ENCODE measurements at regions not wholly inside any gene's neighbourhood (a gene's known extent, or its start where the extent isn't known, plus 50 kb on each side); places are given as distances from the start of the nearest gene placed in this dataset.

DNA sequence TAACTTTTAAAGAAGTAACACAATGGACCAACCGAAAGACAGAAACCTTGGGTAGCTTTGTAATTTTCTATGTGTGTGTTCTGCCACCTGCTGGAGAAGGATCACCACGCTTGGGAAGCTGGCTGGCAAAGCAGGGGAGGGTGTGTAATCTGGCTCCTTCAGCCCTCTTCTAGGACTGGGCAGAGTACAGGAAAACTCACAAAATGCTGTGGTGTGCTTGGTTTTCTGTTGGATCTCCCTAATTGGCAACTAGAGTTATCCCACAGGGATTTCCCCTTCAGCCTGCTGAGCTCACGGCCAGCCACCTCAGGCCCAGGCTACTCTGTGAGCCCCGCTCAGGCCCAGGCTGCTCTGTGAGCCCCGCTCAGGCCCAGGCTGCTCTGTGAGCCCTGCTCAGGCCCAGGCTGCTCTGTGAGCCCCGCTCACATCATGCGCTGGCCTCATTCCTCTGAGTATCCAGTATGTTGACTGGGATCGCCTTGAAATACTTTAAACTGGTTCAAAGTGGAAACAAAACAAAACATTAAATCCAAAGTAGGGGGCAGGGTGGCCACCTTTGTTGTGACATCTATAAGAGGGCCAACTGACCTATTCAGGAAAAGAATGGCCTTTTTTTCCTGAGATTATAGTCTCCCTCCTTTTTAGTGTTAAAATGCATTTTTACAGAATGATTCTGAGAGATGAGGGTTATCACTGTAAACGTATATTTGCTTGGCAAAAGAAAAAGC lies 52.0 kb upstream of the RNU6-8 start:
- H3K4me1 Mint-ChIP-seq (ENCODE audit: low read depth in 2 of 2), result peaks cover 10% of the 10 kb centered on the region in 2 donors
- no peaks in the 10 kb centered on the region for H3K27me3 Mint-ChIP-seq
- H3K27ac Mint-ChIP-seq, result no peak overlapping the region
- H3K36me3 Mint-ChIP-seq, result no peaks in the 10 kb centered on the region
- no peak overlapping the region for H3K4me3 Mint-ChIP-seq
- no peaks in the 10 kb centered on the region for H3K9me3 Mint-ChIP-seq
- DNase-seq (ENCODE audit: low spot score), result no peak
- peak in 1 of 2 donors; percentile 52 for ATAC-seq

DNA sequence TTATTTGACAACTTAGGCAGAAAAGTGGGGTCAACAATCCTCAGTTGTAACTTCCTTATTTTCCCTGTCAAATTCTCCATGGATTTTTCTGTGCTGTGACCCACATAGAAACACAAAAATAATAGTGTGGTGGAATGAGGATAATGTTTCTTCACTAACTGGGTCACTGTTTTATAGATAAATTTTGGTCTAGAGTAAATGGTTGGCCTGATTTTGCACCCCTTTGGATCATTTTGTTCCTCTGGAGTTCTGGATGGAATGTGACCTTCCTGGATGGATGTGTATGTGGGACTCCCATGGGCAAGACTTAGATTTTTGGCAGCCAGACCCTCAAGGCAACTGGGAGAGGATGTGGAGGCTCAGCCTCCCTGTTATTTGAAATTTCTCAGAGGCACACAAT lies 52.7 kb upstream of the RNU6-8 start:
- no peak overlapping the region for H3K27ac Mint-ChIP-seq
- H3K27me3 Mint-ChIP-seq, result no peaks in the 10 kb centered on the region
- H3K4me1 Mint-ChIP-seq (ENCODE audit: low read depth in 2 of 2), result peaks cover 10% of the 10 kb centered on the region in 2 donors
- no peak for ATAC-seq
- no peaks in the 10 kb centered on the region for H3K9me3 Mint-ChIP-seq
- DNase-seq (ENCODE audit: low spot score), result no peak
- no peaks in the 10 kb centered on the region for H3K36me3 Mint-ChIP-seq
- H3K4me3 Mint-ChIP-seq, result no peak overlapping the region

DNA sequence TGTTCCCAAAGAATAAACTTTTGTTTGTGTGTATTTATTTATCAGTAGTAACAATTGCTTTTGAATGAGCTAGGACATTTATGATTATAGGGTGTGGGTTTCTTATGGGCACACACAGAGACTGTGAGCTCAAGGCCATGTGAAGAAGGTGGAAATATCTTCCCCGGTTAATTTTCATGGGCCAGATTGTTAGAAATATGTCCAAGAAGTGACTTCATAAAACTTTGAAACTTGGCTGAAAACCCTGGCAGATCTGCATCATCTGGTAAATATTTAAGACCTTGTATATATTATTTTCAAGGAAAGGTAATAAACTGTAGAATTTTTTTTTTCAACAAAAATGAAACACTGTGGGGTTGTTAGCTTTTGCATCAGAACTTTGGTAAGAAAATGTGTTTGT lies 53.5 kb upstream of the RNU6-8 start:
- ATAC-seq, result no peak
- H3K27ac Mint-ChIP-seq, result no peak overlapping the region
- H3K4me1 Mint-ChIP-seq (ENCODE audit: low read depth in 2 of 2), result peaks cover 10% of the 10 kb centered on the region in 2 donors
- no peaks in the 10 kb centered on the region for H3K36me3 Mint-ChIP-seq
- no peaks in the 10 kb centered on the region for H3K9me3 Mint-ChIP-seq
- peaks cover 0 to 2% of the 10 kb centered on the region in 2 donors for H3K27me3 Mint-ChIP-seq
- DNase-seq (ENCODE audit: low spot score), result no peak
- no peak overlapping the region for H3K4me3 Mint-ChIP-seq

DNA sequence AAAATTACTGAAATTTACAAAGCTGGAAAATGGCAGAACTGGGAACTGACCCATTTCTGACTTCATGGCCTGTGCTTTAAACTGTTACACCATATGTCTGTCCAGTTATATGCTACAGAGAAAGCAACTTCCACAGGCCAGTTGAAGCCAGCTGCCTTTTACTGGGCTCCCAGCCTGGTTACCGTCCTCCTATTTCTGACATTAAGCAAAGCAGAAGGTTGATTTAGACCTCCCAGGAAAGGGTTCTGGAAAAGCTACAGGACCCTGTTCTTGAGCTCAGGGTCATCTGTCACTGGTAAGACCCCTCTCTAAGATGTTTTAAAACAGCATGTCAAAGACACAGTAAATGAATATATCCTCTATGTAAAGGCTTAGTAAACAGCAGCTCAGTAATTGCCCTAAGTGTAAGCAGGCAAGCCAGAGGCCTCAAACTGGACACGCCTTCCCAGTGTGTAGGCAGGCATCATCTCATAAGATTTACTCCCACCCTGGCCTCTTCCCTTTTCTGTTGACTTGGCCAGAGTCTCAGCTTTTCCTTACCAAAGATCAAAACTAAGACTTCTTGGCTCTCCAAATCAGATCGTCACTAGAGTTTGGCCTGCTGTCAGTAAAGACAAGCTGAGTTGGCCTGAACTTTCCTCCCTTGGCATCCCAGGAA lies 55.4 kb upstream of the RNU6-8 start:
- peaks cover 4% of the 10 kb centered on the region for H3K9me3 Mint-ChIP-seq
- H3K4me1 Mint-ChIP-seq (ENCODE audit: low read depth in 2 of 2), result peaks cover 10% of the 10 kb centered on the region in 2 donors
- no peak overlapping the region for H3K27ac Mint-ChIP-seq
- ATAC-seq, result no peak
- DNase-seq (ENCODE audit: low spot score), result no peak
- H3K36me3 Mint-ChIP-seq, result peaks cover 5% of the 10 kb centered on the region
- no peak overlapping the region for H3K4me3 Mint-ChIP-seq
- peaks cover 4 to 9% of the 10 kb centered on the region in 2 donors for H3K27me3 Mint-ChIP-seq

DNA sequence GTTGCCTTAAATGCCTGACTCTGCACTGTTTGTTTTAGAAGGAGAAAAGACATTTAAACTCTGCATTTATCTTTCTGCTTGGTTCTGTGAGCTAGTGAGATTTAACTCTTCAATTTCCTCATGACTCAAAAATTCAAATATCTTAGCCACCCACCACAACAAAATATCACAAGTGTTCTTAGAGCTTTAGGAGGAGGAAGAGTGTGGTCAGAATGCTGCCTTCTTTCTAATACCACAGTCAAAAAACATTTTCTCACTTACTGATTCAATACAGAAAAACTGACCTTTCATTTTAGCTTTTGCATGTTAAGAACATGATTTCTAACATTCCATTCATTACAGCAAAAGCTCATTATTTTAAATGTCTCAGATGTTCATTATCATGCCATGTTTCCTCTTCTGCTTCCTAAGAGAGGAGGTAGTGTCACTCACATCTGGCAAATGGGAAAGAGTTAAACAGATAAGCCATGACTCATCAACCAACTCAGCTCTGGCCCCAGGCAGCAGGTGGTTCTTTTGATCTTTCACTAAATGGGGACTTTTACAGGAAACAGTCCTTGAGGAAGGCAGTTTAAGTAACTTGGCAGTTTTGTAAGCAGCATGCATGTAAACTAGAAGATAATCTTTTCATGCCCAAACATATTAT lies 56.4 kb upstream of the RNU6-8 start:
- peaks cover 14% of the 10 kb centered on the region for H3K36me3 Mint-ChIP-seq
- no peak for DNase-seq (ENCODE audit: low spot score)
- H3K9me3 Mint-ChIP-seq, result peaks cover 9% of the 10 kb centered on the region
- H3K27me3 Mint-ChIP-seq, result peaks cover 8 to 9% of the 10 kb centered on the region in 2 donors
- ATAC-seq, result peak; percentile 66 to 71
- peak overlapping the region; percentile 29 for H3K4me3 Mint-ChIP-seq
- peaks cover 10% of the 10 kb centered on the region in 2 donors for H3K4me1 Mint-ChIP-seq (ENCODE audit: low read depth in 2 of 2)
- peak overlapping the region; percentile 28 to 38 for H3K27ac Mint-ChIP-seq

DNA sequence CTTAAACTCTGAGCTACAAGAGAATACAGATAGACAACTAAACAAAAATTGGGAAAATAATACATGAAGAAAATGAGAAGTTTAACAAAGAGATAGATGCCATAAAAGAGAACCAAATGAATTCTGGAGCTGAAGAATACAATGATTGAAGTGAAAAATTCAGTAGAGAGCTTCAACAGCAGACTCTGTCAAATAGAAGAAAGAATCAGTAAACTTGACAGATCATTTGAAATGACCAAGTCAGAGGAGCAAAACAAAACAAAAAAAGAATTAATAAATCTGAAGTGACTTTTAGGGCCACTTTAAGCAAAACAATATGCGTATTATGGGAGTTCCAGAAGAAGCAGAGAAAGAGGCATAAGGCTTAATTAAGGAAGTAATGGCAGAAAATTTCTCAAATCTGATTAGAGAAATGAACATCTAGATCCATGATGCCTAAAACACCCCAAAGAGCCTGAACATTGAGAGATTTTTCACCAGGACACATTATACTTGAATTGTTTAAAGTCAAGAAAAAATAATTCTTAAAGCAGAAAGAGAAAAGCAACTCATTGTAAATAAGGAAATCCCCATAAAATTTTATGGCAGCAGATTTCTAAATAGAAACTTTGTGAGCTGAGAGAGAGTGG lies 61.0 kb upstream of the RNU6-8 start:
- Mint-ChIP-seq H3K4me1 (ENCODE audit: low read depth in 2 of 2) (peaks cover 10% of the 10 kb centered on the region in 2 donors), H3K4me3 (no peak overlapping the region), H3K27me3 (peaks cover 10 to 16% of the 10 kb centered on the region in 2 donors), H3K27ac (no peak overlapping the region), H3K9me3 (peaks cover 9% of the 10 kb centered on the region), H3K36me3 (peaks cover 14% of the 10 kb centered on the region)
- DNase-seq (ENCODE audit: low spot score) (no peak), ATAC-seq (no peak)

DNA sequence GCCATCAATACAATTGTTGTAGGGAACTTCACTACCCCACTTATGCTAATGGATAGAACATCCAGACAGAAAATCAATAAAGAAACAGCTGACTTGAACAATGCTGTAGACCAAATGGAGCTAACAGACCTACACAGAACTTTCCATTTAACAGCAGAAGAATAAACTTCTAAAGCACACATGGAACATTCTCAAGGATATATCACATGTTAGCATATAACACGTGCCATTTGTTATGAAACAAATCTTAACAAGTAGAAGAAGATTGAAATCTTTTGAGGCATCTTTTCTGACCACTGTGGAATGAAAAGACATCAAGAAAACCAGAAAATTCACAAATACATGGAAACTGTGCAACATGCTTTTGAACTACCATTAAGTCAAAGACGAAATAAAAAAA lies 62.5 kb upstream of the RNU6-8 start:
- H3K4me1 Mint-ChIP-seq (ENCODE audit: low read depth in 2 of 2), result no peaks in the 10 kb centered on the region
- ATAC-seq (no peak), DNase-seq (ENCODE audit: low spot score) (no peak)
- no peak overlapping the region for H3K27ac Mint-ChIP-seq
- H3K4me3 Mint-ChIP-seq, result no peak overlapping the region
- peaks cover 10 to 16% of the 10 kb centered on the region in 2 donors for H3K27me3 Mint-ChIP-seq
- H3K9me3 Mint-ChIP-seq, result peaks cover 9% of the 10 kb centered on the region
- peaks cover 14% of the 10 kb centered on the region for H3K36me3 Mint-ChIP-seq

DNA sequence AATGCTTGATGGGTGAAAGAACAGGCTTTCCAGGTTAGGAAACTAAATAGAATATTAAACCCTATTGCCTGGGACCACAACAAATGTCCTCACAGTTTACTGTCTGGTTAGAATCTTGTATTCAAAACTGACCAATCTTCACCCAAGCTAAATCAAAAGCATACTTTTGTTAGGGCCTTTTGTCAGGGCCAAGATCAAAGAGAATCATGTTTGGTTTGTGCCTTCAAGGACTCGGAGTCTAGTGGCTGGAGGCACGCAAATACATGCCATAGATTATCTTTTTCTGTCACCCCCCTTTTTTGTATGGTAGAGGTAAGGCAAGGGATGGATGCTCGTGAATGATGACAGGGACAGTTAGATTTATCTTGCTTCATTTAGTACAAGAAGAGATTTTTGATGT lies 51.1 kb upstream of the AKAP6 start:
- no peak for ATAC-seq
- DNase-seq (ENCODE audit: low spot score), result no peak

More for the DNA sequence above, 51.1 kb upstream of the AKAP6 start:
- no peak overlapping the region for H3K4me3 Mint-ChIP-seq
- peaks cover 19 to 41% of the 10 kb centered on the region in 2 donors for H3K27me3 Mint-ChIP-seq
- H3K9me3 Mint-ChIP-seq, result peaks cover 4% of the 10 kb centered on the region
- H3K4me1 Mint-ChIP-seq (ENCODE audit: low read depth in 2 of 2), result no peaks in the 10 kb centered on the region
- H3K36me3 Mint-ChIP-seq, result peaks cover 4% of the 10 kb centered on the region
- H3K27ac Mint-ChIP-seq, result no peak overlapping the region

Data from natural killer cell treated with Interleukin-12 subunit alpha and Interleukin-12 subunit beta and Interleukin-15 and Interleukin-18, amount 100 ng/mL, for 72 hours (primary cell).